PC-3 (cell line): ENCODE measurements at regions not wholly inside any gene's neighbourhood (a gene's known extent, or its start where the extent isn't known, plus 50 kb on each side); places are given as distances from the start of the nearest gene placed in this dataset.

Experiments
- EZH2 ChIP-seq: fragments of 300-600 bp; sonication (generic); IDR thresholded peaks from one replicate; pipeline ENCODE4 v1.6.1; 2017; ENCODE audit warnings: antibody characterized with exemption, mild to moderate bottlenecking, low read length; ENCODE audit not compliant: unreplicated experiment
- EZH2phosphoT487 ChIP-seq: fragments of 300-600 bp; sonication (generic); IDR thresholded peaks from 2 replicates; pipeline ENCODE4 v1.6.1; 2018; ENCODE audit warnings: mild to moderate bottlenecking, antibody characterized with exemption, low read length, borderline replicate concordance
- TF ChIP-seq, protein P1 (sequence below): fragments of 300-600 bp; sonication (generic); conservative IDR thresholded peaks from 2 replicates; pipeline ENCODE4 v1.5.1; 2017; ENCODE audit warnings: antibody characterized with exemption, low read depth, mild to moderate bottlenecking, low read length

DNA sequence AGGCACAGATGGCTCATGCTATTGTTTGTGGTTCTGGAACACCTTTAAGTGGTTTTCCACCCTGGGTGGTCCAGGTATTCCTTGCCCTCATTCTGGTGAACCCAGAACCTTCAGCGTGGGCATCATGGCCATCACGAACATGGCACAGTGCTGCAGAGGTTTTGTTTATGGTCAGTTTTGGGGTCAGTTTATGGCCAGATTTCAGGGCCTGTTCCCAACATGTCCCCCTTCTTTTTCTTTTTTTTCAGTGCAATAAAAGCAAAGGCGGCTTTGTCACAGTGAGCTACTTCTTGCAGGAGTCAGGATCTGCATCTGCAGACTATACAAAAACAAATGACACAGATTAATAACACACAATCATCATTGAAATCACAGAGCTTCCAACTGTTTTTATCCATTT lies 1085.0 kb upstream of the ALCAM start:
- TF ChIP-seq, protein P1, sequence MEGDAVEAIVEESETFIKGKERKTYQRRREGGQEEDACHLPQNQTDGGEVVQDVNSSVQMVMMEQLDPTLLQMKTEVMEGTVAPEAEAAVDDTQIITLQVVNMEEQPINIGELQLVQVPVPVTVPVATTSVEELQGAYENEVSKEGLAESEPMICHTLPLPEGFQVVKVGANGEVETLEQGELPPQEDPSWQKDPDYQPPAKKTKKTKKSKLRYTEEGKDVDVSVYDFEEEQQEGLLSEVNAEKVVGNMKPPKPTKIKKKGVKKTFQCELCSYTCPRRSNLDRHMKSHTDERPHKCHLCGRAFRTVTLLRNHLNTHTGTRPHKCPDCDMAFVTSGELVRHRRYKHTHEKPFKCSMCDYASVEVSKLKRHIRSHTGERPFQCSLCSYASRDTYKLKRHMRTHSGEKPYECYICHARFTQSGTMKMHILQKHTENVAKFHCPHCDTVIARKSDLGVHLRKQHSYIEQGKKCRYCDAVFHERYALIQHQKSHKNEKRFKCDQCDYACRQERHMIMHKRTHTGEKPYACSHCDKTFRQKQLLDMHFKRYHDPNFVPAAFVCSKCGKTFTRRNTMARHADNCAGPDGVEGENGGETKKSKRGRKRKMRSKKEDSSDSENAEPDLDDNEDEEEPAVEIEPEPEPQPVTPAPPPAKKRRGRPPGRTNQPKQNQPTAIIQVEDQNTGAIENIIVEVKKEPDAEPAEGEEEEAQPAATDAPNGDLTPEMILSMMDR = no peak
- TF ChIP-seq EZH2 = no peak
- TF ChIP-seq EZH2phosphoT487 = no peak
